ENCODE measurements at regions not wholly inside any gene's neighbourhood (a gene's known extent, or its start where the extent isn't known, plus 50 kb on each side); places are given as distances from the start of the nearest gene placed in this dataset.

DNA sequence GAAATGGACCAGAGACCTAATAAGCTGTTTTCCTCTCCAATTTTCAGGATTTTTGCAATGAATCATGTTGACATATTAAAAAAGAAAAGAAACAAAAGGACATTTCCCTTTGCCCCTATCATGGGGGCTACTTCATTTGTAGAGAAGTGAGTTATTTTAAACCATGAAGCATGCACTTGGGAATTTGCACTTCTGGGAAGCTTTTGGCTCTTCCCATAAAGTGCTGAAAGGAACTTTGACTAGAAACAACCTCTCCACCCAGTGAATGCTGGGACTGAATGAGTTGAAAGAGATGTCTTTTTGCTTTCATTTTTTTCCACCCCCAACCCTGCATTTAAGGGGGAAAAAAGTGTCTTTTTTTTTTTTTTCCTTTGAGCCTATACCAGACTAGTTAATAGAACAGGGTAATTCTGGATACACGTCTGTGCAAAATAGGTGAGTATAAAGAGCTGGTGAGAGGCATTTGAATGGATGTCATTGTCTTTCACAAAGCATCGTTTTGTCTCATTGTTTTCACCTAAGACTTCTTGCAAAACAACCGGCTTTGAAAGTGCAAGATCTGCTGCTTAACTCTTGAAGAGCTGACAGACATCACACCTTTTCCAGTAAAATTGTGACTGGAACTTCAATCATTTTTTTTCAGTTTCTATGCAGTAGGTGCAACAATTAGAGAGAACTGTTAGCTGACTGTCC lies 138.7 kb upstream of the BACH2 start:
- DNase-seq (ENCODE audit: low read depth in 2 of 2) = no peak

DNA sequence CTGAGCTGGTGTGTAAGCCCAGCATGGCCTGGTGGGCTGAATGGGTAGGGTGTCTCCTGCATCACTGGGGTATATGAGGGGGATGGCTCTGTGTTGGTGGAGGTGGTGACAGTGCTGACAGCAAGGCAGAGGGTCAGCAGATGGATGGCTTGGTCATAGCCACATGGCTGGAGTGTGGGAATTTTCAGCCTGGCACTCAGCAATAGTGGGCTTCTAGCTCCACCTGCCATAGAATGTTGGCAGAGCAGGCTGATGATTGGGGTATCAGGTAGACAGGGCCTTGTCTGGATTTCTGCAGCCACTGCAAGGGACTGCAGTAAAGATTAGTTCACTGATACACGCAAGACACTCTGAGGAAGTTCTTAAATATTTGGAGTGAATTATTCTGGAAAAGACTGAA lies 137.5 kb upstream of the BACH2 start:
- no peak for DNase-seq (ENCODE audit: low read depth in 2 of 2)

DNA sequence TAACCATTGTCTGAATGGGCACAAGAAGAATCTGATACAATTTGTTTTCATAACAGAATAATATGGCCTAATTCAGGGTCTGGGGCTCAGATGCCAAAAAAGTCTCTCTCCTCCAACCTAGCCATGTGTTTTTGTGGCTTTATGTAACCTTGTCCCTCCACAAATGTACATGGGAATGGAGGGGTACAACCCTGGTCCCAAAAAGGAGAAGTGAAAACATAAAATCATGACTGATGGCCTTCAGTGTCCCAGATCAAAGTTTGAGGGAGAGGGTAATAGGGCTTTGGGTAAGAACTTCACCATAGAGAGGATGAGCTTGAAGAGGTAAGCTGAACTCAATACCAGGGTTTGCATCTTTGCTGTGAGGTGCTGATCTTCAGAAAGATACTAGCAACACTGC lies 136.3 kb upstream of the BACH2 start:
- DNase-seq (ENCODE audit: low read depth in 2 of 2) = no peak

- DNase-seq (ENCODE audit: low read depth in 2 of 2) = no peak
These were observed 135.6 kb upstream of the BACH2 start for GRCh38 chr6:90432041-90432775.

DNA sequence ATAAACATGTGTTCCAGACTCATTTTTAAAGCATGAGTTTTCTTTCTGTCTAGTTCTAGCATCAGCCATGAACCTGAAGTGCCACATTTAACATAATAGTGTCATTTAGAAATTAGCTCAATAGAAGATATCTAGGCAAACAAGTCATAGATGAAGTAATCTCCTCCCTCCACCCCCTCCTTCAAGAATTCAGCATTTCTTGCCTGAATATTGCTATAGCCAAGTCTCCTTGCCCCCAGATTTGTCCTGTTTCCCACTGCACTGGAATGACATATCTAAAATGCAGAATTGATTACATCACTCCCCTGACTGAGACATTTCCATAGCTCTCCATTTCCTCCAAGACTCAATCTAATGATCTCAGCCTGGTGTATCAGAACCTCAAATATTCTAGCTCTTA lies 134.9 kb upstream of the BACH2 start:
- DNase-seq (ENCODE audit: low read depth in 2 of 2) = no peak

DNA sequence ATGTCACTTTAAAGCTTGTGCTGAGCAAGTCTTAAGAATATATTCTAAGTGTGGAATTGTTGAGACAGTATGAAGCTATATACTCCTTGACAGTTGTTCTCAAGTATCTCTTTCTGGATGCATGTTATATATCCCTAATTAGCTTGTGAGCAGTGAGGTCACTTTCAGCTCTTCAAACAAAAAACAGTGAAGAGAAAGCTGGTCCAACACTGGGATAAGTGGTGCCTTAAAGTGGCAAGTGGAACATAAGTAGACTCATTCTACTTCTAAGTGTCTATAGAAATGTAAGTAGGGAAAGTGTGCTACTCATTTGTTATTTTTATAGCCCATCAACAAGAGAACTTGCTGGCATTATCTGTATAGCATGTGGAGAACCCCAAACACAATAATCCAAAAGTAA lies 133.1 kb upstream of the BACH2 start:
- DNase-seq (ENCODE audit: low read depth in 2 of 2) = no peak

DNA sequence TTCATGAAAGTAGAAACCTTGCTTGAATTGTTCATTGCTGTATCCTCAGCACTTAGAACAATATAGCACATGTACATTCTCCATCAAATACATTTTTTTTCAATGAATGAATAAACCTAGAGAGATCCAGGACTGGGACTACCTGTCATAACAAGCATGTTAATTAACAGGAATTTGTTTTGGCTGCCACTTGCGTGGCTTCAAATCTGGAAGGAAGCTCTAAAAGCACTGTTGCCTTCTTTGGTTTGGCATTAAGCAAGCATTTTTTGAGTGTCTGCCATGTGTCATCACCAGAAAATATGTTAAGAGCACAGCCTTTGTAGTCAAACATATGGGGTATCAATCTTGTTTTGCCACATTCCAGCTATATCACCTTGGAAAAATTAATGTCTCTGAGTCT lies 131.9 kb upstream of the BACH2 start:
- DNase-seq (ENCODE audit: low read depth in 2 of 2) = no peak

DNA sequence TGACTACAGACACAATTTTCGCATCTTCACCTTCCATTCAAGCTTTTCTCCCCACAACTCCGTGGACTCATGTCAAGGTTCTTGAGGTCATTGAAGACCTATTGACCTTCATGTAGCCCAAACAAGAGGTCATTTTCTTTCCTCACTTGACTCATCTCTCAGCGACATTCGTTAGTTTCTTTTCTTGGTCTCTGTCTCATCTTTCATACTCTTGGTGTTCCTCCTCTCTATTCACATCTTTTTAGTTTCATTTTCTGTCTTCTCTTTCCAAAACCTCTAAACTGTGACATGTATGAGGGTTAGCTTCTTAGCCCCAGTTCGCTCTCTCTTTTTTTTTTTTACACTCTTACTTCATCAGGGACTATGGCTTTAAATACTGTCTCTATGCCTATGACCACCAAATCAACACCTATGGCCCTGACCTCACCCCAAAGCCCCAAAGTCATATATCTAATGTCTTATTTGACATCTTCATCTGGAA lies 128.6 kb upstream of the BACH2 start:
- no peak for DNase-seq (ENCODE audit: low read depth in 2 of 2)

GRCh38 chr6:90424580-90424979 lies 127.9 kb upstream of the BACH2 start:
- DNase-seq (ENCODE audit: low read depth in 2 of 2) = no peak

GRCh38 chr6:90421666-90422065 lies 125.0 kb upstream of the BACH2 start:
- DNase-seq (ENCODE audit: low read depth in 2 of 2) = no peak

DNA sequence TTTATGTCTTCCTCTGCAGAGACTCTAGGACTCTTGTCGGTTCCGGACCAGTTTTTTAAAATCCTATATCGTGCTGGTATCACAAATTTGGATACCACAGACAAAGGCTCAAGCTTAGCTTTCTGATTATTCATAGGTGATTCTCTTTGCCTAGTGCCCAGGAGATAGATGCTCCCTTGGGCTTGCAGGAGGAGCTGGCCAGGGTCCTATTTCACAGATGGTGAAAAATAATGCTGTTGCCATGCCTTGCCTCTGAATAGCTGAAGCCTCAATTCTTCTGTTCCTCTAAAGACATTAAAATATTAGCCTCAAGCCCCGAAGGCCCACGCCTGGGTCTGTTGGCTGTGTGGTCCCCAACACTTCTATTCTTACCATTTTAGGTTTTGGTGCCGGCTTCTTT lies 123.9 kb upstream of the BACH2 start:
- no peak for DNase-seq (ENCODE audit: low read depth in 2 of 2)

DNA sequence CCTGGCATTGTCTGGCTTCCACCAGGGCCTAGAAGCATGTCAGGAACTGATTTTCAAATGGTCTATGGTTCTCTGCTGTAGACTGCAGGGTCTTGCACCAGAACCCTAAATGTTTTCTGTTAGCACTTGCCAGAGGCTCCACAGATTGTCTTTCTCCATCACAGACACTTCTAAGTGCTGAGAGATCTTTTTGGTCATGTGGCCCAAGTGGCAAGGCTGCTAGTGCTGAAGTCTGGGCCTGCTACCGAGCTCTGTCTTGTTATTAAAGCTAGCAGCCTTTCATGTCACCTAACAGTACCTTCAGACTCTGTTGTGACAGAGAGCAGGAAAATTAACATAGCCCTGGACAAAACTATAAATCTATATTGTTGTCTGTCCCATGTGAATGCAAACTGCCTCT lies 120.7 kb upstream of the BACH2 start:
- no peak for DNase-seq (ENCODE audit: low read depth in 2 of 2)

GRCh38 chr6:90416322-90416721 lies 119.7 kb upstream of the BACH2 start:
- no peak for DNase-seq (ENCODE audit: low read depth in 2 of 2)

- no peak for DNase-seq (ENCODE audit: low read depth in 2 of 2)
These were observed 118.5 kb upstream of the BACH2 start for GRCh38 chr6:90415178-90415577.

- no peak for DNase-seq (ENCODE audit: low read depth in 2 of 2)
These were observed 117.7 kb upstream of the BACH2 start for GRCh38 chr6:90414352-90414751.

GRCh38 chr6:90413867-90414266 lies 117.2 kb upstream of the BACH2 start:
- peak; percentile 75 to 86 for DNase-seq (ENCODE audit: low read depth in 2 of 2)

GRCh38 chr6:90413396-90413795 lies 116.8 kb upstream of the BACH2 start:
- DNase-seq (ENCODE audit: low read depth in 2 of 2) = no peak

DNA sequence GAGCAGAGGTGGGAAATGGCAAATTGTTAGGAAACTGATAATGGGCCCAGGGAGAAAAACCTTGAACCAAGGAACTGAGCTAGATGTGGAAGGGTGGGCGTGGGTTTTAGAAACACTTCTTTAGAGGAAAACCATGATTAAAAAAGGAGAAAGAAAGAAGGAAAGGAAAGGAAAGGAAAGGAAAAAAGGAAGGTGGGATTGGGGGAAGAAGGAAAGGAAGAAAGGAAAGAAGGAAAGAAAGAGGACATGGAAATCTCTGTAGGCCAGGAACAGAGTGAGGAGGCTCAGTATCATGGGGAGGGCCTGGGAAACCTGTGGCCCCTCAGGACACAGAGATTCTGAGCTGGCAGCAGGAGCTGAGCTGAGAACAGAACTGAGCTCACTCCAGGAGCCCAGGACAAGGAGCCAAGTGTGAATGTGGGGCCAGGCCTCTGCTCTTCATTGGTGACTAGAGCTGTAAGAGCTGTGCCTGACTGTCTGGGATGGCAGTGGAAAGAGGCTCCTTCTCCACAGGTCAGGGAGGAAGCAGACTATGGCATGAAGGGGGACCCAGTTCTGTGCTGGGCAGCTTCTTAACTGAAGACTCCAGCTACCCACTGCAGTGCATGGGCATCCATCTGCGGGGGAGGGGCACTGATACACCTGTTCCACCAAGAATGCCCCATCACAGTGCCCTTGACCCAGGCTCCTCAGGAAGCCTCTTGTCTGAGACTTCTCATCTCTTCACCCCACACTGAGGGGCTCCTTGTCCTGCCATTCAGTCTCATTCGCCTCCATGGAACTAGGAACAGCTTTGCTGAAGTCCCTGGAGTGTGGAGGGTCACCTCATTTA lies 116.1 kb upstream of the BACH2 start:
- no peak for DNase-seq (ENCODE audit: low read depth in 2 of 2)

GRCh38 chr6:90411292-90411781 lies 114.7 kb upstream of the BACH2 start:
- DNase-seq (ENCODE audit: low read depth in 2 of 2) = peak; percentile 39 to 48

GRCh38 chr6:90409700-90410099 lies 113.1 kb upstream of the BACH2 start:
- no peak for DNase-seq (ENCODE audit: low read depth in 2 of 2)

DNA sequence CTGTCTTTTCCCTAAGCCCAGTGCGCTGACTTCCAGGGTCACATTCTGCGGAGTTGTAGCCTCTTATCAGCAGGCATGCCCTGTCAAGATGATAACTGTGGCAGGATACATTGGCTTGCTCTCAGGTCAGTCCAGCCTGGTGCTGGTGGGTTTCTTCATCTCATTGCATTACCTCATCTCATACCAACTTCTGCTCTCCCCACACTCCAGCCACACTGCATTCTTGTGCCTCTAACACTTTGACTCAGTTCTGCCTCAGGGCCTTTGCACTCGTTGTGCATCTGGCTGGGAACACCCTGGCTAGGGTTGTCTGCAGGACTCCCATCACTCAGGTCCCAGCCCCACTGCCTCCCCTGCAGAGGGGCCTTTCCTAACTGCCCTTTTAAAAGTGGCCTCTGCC lies 110.3 kb upstream of the BACH2 start:
- no peak for DNase-seq (ENCODE audit: low read depth in 2 of 2)

DNA sequence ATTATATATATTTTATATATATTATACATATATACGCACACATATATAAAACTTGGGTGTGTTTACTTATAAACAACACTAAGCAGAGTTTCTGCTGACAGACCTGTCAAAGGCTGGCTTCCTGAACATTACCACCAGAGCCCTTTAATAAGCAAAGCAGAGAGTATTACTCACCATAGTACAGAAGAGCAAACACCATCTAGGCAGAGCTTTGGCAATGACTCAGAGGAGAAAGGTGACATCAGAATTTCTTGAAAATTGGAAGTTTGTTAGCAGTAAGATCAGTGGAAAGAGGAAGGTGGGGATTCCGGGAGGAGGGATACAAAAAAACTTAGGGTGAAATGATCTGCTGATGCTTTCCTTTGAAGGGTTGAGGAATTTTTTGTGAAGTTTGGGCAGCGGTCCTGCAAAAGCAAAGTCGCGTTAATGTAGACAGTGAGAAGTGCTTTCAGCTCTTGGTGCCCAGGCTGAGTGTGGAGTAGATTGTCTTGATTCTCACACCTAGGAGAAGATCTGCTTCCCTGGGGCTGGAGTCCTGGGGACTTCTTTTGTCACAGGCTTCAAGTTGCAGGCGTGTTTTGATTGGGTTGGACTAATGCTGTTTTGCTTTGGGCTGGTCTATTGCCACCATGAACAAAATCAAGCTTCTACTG lies 109.6 kb upstream of the BACH2 start:
- no peak for DNase-seq (ENCODE audit: low read depth in 2 of 2)

Measured in stimulated activated CD8-positive, alpha-beta memory T cell treated with anti-CD3 and anti-CD28 coated beads, Interleukin-7, amount 100 ng/mL, for 4 hours (primary cell).